22Rv1 (cell line): ENCODE measurements at regions not wholly inside any gene's neighbourhood (a gene's known extent, or its start where the extent isn't known, plus 50 kb on each side); places are given as distances from the start of the nearest gene placed in this dataset.

Experiments
- CTCF ChIP-seq: fragments of 450-650 bp; IDR thresholded peaks from 2 replicates; pipeline ENCODE4 v1.5.1; 2017; ENCODE audit warnings: mild to moderate bottlenecking
- ZFX ChIP-seq: fragments of 450-650 bp; IDR thresholded peaks from 2 replicates; pipeline ENCODE4 v1.6.1; 2017; ENCODE audit warnings: antibody characterized with exemption, borderline replicate concordance

GRCh38 chr5:57340681-57341080, 141.9 kb downstream of the ACTBL2 start:
- no peak for TF ChIP-seq CTCF
- no peak for TF ChIP-seq ZFX
